ENCODE measurements at regions not wholly inside any gene's neighbourhood (a gene's known extent, or its start where the extent isn't known, plus 50 kb on each side); places are given as distances from the start of the nearest gene placed in this dataset.

- TF ChIP-seq CTCF (IDR thresholded peaks at IDR 0.05): no peak
- TF ChIP-seq POLR2A (IDR thresholded peaks at IDR 0.05): no peak
- TF ChIP-seq POLR2AphosphoS5 (IDR thresholded peaks at IDR 0.05; ENCODE audit: insufficient read depth in 1 of 2, low read depth in 1 of 2): no peak
Observed at GRCh38 chr2:196330645-196331044, 159.3 kb upstream of the STK17B start.

Data from vagina (tissue), 2 donors.